Stimulated activated CD4-positive, alpha-beta T cell treated with anti-CD3 and anti-CD28 coated beads, Interleukin-12 subunit alpha, Interleukin-12 subunit beta, amount 100 ng/mL, for 4 hours (primary cell): ENCODE measurements at regions not wholly inside any gene's neighbourhood (a gene's known extent, or its start where the extent isn't known, plus 50 kb on each side); places are given as distances from the start of the nearest gene placed in this dataset.

ENCODE experiments used
- DNase-seq: peaks from one replicate; pipeline ENCODE4 v3.0.0-alpha.2; 2020

DNA sequence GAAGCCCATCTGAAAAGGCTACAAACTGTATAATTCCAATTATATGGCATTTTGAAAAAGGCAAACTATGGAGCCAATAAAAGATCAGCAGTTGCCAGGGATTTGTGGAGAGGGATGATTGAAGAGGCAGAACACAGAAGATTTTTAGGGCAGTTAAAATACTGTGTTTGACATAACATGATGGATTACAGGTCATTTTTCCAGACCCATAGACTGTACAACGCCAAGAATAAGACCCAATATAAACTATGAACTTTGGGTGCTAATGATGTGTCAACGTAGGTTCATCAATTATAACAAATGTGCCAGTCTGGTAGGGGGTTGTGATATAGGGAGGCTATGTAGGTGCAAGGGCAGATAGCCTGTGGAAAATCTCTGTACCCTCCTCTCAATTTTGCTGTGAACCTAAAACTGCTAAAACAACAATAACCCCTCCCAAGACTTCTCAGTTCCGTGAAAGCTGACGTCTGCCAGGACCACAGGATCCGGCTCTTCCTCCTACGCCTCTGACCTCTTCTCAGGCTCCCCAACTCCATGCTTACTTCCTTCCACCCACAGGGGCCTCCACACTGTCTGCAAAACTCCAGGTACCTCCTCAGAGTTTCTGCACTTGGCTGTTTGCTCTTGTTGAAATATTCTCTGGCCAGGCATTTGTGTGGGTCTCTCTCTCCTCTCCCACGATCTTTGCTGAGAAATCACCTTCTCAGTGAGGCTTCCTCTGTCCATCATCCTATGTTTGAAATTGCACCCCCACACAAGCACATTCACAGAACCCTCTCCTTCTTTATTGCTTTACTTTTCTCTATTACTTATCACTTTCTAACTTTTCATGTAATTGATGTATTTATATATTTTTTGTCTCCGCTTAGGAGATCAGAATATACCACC lies 131.4 kb downstream of the BBS10 start:
- no peak for DNase-seq

DNA sequence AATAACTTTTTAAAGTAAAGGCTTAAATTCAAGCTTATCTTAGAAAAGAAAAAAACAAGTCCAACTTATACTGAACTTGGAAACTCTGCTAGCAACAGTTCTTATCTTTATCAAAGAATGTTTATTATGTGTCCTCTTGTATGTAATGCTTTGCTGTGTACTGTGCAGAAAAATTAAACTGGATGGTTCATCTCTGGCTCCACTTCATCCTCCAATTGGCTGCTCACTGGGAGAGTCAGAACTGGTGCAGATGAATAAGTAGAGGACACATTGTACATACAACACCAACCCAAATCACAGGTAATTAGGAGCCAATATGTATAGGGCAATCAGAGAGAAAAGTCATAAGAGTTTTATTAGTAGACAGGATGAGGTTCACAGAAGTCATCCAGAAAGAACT lies 123.6 kb upstream of the NAP1L1 start:
- no peak for DNase-seq

DNA sequence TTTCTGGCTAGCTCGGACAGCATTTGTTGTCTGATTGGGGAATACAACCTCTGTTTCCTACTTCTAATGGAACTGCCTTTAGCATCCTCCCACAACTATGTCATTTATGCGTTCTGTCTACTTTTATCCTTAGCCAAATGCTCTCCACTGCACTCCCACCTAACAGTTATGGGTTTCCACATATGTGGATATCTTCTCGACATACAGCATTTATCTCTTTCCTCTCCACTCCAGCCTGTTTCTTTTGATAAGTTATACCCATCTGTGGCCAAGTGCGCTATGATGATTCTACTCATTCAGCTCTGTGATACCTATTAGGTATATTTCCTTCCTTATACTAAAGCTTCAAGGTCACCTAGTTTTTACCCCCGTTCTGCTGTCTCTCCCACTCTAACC lies 122.2 kb upstream of the NAP1L1 start:
- no peak for DNase-seq

DNA sequence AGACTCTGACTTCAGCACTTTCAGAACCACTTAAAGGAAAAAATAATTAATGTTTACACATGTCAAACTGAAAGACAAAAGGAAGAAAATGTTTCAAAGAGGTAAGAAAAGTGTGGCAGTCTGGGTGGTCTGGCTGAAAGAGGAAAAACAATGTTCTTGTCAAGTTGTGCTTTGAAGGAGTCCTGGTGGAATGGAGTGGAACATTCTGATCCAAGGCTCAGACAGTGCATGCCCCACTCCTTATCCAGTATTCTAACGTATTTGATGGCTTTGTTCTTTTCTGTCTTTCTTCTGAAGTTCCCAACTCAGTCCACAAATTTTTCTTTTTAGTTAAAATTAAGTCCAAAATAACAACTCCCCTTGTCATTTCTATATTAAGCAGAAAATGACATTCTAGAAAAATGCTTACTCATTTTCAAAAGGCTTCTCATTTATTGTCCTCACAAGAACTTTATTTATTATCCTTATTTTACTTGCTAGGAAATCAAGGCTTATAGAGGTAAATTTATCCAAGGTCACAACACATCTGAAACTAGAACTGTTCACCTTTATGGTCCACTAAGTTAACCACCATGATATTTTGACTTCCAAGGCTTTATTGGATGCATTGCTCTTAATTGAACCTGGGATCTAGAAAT lies 121.7 kb upstream of the NAP1L1 start:
- DNase-seq = no peak

DNA sequence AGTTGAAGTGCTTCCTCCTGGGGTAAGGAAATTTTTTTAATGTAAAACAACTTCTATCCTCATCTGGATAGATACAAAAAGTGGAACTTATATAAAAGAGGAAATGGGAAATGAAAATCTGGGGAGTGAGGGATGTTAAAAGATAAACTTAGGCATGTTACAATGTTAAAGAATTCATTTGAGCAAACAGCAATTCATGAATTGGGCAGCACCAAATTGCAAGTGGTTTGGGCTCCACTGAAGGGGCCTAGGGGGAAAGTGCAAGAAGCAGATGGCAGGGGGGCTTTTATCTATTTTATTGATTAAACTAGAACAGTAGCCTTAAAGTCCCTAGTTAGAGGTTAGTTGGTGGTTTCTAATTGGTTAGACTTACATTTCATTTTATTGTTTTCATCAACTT lies 118.1 kb upstream of the NAP1L1 start:
- DNase-seq = no peak

DNA sequence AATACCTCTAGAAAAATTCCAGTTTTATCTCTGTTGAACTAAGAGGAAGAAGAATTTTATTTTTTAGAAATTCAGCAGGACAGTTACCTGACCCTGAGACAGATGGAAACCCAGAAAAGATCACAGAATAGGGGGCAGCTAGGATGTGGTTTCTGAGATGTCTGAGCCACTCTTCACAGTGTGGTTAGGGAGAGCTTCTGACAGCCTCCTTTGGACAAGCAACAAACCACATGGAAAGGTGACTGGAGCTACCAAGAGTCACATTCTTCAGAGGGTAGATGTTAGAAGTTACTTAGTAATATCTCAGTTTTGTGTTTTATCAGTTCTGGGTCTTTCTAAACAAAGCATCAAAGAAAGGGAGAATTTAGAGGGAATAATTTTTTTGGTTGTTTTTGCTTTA lies 117.3 kb upstream of the NAP1L1 start:
- DNase-seq = no peak

DNA sequence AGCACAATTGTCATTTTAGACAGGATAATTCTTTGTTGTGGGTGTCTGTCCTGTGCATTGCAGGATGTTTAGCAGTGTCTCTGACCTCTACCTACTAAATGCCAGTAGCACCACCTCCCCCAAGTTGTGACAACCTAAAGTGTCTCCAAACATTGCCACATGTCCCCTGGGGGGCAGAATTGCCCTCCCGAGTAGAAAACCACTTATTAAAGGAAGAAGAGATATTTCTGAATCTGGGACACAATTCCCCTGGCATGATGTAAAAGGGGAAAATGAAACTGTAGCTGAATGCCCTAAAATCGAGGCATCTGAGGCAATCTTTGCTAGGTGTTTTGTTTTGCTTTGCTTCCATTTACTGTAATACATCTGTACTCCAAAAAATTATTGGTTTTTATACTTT lies 116.8 kb upstream of the NAP1L1 start:
- no peak for DNase-seq

DNA sequence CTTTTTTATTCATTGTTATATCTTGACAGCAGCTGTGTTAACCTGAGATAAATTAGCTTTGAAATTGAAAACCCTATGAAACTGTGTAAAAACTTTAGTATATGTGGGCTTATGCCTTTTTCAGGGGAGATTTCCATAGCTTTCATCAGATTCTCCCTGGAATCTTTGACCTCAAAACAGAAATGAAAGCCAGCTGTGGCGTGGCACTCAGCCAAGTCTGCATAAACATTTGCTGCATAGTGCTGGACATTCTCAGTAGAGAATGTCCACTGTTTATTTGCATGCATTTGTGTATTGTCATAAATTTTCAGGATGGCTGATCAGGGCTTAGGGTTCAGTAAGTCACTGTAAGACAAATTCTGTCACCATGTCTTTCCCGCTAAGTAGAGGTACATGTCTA lies 115.3 kb upstream of the NAP1L1 start:
- no peak for DNase-seq

DNA sequence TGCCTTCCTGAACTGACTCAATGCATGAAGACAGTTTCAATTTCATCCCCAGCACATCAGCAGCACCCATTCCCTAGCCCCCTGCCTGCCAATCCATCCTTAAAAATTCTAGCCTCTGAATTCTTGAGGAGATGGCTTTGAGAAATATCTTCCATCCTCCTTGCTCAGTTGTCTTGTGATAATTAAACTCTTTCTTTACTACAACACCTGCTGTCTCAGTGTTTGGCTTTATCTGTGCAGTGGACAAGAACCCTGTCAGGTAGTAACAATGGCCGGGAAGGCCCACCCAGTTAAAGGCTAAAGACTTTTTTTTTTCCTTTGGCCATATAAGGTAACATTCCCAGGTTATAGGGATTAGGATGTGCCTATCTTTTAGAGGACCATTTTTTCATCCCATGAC lies 114.4 kb upstream of the NAP1L1 start:
- DNase-seq = no peak

DNA sequence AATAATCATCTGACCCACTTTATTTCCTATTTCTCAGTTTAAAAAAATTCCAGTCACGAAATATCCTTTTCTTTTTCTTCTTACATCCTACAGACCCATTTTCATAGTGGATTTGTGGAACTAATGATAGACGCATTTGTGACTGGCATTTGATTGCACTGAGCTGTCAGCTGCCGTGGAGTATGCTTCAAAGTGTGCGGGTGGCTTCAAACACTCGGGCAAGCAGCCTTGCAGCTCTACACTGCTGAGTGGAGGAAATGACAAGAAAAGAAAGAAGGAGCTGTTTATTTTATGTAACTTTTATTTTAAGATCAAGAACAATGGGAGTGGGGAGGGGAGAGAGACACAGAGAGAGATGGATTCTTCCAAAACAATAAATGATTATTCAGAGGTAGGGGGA lies 112.8 kb upstream of the NAP1L1 start:
- DNase-seq = no peak

DNA sequence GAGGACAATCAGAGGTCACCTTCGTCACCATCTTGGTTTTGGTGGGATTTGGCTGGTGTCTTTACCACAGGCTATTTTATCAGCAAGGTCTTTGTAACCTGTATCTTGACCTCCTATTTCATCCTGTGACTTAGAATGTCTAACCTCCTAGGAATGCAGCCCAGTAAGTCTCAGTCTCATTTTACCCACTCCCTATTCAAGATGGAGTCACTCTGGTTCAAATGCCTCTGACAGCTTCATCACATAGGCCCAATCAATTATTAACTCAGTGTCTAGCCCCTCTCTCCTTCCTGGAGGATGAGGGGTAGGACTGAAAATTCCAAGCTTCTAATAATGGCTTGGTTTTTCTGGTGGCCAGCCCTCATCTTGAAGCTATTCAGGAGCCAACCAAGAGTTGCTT lies 111.4 kb upstream of the NAP1L1 start:
- DNase-seq = no peak

DNA sequence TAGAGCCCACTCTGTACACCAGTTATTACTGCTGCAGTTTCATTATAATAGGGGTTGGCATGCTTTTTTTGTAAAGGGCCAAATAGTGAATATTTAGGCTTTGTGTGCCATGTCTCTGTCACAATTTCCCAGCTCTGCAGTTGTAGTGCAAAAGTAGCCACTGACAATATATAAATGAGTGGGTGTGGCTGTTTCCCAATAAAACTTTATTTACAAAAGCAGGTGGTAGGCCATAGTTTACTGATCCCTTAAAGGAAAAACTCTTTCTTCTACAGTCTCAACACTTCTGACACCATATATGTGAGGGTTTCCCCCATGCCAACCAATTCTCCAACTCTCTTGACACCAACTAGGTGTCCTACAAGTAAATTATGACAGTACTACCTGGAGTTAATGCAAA lies 110.2 kb upstream of the NAP1L1 start:
- DNase-seq = no peak

DNA sequence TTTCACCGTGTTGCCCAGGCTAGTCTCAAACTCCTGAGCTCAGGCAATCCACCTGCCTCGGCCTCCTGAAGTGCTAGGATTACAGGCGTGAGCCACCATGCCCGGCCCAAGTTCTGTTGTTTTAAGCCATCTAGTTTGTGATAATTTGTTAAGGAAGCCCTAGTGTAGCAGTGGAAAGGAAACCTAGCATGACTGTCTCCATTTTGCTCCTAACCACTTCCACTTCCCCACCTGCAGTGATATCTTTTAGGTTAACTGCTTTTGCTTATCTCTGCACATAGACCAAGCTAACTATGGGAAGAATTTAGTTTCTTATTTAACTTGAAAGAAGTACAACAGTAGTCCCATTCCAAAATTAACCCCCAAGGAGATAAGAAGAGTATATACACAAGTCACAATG lies 109.5 kb upstream of the NAP1L1 start:
- DNase-seq = no peak

DNA sequence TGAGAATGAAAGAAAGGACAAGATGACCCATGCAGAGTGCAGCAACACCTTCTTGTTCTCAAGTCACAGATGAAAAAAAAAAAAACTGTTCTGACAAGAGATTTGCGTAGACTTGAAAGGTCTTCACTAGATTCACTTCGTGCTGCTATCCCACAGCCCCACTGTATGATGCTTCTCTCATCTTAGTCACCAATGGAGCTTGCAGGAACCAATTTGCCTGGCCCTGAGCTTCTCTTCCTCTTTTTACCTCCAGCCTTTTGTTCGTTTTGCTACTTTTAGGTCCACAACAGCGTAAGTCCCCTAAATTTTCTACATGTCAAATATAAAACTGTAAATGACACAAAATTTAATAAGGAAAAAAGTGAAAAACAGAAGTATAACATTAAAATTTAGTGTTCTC lies 107.9 kb upstream of the NAP1L1 start:
- no peak for DNase-seq

DNA sequence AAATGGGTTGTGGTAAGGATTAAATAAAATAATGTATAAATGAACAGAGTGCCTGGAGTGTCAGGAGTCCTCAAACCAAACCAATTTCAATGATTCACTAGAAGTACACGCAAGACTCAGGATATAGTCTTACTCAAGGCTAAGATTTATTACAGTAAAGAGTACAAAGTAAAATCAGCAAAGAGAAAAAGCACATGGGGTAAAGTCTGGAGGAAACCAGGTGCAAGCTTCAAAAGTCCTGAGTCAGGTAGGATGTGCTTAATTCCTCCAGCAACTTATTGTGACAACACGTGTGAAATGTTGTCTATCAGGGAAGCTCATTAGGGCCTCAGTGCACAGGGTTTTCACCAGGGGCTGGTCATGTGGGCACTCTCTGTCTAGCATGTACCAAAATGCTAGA lies 105.8 kb upstream of the NAP1L1 start:
- DNase-seq = no peak

DNA sequence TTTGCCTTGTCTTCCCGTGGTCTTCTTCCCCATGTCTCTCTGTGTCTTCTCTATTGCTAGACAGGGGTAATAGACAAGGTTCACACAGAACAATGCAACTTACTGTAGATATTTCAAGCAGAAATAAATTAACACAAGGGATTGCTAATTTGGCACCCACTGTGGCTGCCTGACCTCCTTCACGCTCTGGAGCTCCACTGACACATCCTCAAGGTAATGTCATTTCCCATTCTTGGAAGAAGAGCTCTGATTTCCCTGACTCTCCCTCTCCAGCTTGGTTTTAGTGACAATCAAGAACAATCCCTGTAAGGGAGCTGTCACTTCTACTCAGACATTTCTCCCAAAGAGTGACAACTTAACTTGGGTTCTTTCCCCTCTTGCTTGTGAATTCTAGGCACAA lies 105.4 kb upstream of the NAP1L1 start:
- no peak for DNase-seq

DNA sequence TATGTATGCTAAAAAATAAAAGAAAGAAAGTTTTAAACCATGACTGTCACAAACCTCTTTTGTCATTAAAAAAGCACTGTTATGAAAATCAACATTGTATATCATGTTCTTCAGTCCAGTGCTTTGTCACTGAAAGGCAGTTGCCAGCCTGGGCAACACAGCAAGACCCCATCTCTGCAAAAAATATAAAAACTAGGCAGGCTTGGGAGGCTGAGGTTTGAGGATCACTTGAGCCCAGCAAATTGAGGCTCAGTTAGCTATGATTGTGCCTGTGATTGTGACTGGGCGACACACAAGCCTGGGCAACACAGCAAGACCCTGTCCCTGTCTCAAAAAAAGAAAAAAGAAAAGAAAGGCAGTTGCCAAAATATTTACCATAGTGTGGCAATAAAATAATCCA lies 102.7 kb upstream of the NAP1L1 start:
- no peak for DNase-seq

DNA sequence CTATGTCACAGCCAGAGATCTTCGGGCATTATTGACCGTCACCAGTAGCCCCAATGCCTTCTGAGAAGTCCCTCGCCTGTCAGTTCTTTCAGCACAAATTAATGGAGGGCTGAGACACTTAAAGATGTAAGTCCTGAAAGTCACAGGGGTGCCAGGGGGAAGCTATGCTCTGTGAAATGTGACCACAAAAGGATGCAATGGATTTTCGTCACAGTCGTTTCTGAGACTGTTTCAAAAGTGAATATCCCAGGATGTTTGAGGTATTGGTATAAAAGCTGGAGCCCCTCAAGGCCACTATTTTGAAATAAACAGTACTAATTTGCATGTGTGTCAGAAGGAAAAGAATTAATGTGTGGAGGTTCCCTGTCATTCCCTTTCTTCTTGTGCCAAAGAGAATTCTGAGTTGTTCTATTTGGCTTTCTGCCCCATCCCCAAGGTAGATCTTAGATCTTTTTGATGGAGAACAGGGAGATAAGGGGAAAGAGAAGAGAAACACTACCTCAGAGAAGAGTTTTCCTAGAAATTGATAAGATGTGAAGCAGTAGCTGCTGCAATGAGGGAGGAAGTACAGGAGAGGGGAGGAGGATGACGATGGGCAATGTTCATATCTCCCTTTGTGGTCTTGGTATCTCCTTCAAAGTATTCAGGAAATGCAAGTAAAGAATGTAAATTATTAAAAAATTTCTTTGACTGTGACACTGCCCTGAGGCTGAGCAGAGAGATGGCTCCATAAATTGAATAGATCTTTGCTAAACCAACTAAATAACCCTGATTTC lies 101.8 kb upstream of the NAP1L1 start:
- DNase-seq = no peak

DNA sequence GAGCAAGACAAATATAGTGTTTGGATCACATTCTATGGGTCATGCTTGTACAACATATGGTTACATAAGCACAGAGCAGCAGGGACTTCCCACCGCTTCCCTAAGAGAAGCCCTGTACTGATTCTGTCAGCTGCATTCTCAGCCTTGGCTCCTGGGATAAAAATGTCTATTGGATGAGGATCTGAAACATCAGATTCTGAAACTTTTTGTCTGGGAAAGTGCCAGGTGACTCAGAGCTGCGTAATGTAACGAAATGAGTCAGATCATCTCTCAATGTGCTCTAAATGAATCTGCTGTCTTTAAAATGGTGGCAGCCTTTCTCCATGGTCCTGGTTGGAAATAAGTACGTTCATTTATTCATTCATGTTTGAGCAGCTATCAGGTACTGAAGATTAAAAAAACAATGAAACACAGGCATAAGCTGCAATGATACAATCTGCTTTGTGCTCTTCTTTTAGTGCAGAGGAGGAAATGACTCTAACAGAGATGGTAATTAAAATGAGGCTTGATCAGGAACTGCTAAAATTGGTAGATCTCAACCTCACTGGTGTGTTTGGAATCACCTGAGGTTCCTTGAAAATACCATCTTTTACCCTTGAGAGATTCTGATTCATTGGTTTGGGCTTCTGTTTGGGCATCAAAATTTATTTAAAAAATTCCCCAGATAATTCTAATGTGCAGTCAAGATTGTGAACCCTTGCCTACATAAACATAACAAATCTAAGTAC lies 99.1 kb upstream of the NAP1L1 start:
- peak; percentile 24 for DNase-seq

DNA sequence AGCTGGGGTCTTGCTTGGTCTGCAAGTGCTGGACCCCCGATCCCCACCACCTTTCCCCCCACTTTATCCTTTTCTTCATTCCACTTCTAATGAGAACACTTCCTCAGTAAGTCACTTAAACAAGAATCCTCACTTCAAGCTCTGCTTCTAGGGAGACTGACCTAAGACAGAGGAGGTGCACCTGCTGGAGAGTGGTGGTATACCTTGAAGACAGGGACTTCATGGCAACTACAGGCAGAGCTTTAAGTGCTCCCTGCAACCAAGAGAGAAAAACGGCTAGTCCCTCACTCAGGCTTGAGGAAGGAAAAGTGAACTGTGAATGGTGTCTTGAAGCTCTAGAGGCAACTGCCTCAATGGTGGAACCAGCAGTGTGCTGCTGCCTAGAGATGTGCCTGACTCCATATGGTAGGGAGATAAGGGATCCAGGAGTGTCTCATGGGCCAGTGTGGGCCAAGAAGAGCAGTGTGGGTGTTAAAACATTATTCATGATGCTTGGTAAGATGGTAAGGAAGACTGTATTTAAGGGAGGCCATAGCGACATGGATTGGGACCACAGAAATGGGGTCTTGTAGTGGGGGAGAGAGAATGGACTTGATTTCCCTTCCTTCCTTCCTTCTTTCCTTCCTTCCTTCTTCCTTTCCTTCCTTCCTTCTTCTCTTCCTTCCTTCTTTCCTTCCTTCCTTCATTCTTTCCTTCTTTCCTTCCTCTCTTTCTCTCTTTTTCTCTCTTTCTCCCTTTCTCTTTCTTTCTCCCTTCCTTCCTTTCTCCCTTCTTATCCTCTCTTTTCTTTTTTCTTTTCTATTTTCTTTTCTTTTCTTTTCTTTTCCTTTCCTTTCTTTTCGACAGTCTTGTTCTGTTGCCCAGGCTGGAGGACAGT lies 96.2 kb upstream of the NAP1L1 start:
- DNase-seq = no peak

DNA sequence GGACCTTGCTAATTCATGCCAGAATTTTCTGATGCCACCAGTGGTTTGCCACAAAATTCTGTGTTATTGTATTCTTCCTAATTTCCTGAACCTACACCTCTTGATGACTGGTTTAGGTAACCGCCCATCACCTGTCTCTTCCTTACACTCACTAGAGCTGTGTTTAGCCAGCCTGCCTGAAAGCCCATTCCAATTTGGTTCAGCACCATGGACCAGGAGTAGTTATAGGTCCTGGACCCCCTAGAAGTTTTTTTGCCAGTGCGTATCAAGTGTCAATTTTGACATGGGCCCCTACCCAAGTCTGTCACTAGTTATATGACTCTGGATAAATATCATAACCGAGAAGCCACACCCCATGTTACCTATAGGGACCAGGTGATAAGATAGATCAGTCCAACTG lies 94.0 kb upstream of the NAP1L1 start:
- no peak for DNase-seq

DNA sequence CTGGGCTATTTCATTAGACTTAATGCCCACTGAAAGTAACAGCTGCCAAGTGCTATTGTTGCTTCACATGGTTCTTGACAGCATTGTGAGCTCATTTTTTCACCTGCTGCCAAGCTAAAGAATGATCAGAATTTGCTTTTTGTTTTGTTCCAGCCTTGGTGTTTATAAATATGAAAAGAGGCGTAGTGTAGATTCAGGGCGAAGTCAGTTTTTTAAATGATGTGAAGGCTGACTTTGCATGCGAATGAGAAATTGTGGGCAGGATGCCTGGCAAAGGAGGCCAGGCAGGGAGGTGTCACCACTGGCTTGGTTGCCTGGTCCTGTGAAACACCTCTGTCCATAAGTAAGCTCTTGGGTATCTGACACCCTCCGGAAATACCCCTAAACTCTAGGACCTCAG lies 93.3 kb upstream of the NAP1L1 start:
- no peak for DNase-seq
